ENCODE measurements at regions not wholly inside any gene's neighbourhood (a gene's known extent, or its start where the extent isn't known, plus 50 kb on each side); places are given as distances from the start of the nearest gene placed in this dataset.
A peak's percentile ranks its signal among the peaks of the same experiment; 100 is the strongest.

GRCh38 chr6:54019860-54020259 is 91.4 kb upstream of the MLIP start:
- H3K36me3 ChIP-seq (replicated peaks in 1 of 2; ENCODE audit: control insufficient read depth in 2 of 2, insufficient read depth in 2 of 2, low read length in 2 of 2): no peaks in the 10 kb centered on the region
- no peak overlapping the region for H2BK15ac ChIP-seq (ENCODE audit: low read length)
- H3K4ac ChIP-seq (ENCODE audit: low read length): no peak overlapping the region
- no peaks in the 10 kb centered on the region for H3K79me1 ChIP-seq (ENCODE audit: low read depth, low read length)
- no peak overlapping the region for H3K9ac ChIP-seq (ENCODE audit: low read depth, low read length, poor library complexity)
- no peak overlapping the region for H4K91ac ChIP-seq (ENCODE audit: low read depth, low read length, poor library complexity)
- no peak overlapping the region for H2AK5ac ChIP-seq (ENCODE audit: low read depth, low read length)
- no peak overlapping the region for H3K27ac ChIP-seq (replicated peaks; ENCODE audit: low read length)
- H3K23ac ChIP-seq (ENCODE audit: low read depth, low read length, poor library complexity): no peak overlapping the region
- H3K4me2 ChIP-seq (ENCODE audit: insufficient read depth, low read length, poor library complexity, severe bottlenecking): no peak overlapping the region
- no peak overlapping the region for H2AFZ ChIP-seq (ENCODE audit: low read length)
- no peaks in the 10 kb centered on the region for H3K4me1 ChIP-seq (ENCODE audit: control insufficient read depth in 2 of 2, insufficient read depth in 1 of 2, low read depth in 1 of 2, low read length in 2 of 2)
- no peak overlapping the region for H2BK120ac ChIP-seq (ENCODE audit: low read depth, low read length)
- no peak overlapping the region for H4K8ac ChIP-seq (ENCODE audit: low read depth, low read length)
- H2BK12ac ChIP-seq (ENCODE audit: low read length): no peak overlapping the region
- H3K14ac ChIP-seq (ENCODE audit: low read length): no peak overlapping the region
- no peak overlapping the region for H3K18ac ChIP-seq (ENCODE audit: low read length)
- H3K9me3 ChIP-seq (replicated peaks in 1 of 2; ENCODE audit: control insufficient read depth in 2 of 2, insufficient read depth in 1 of 2, low read depth in 1 of 2, low read length in 2 of 2): no peaks in the 10 kb centered on the region
- no peak overlapping the region for H2BK5ac ChIP-seq (ENCODE audit: low read length)
- DNase-seq (ENCODE audit: low spot score): no peak
- no peaks in the 10 kb centered on the region for H3K27me3 ChIP-seq (ENCODE audit: control insufficient read depth in 3 of 3, insufficient read depth in 3 of 3, low read depth in 1 of 3, low read length in 3 of 3)
- H3K4me3 ChIP-seq (ENCODE audit: low read length in 2 of 2): no peak overlapping the region

- H3K79me1 ChIP-seq (ENCODE audit: low read depth, low read length): no peaks in the 10 kb centered on the region
- H3K14ac ChIP-seq (ENCODE audit: low read length): no peak overlapping the region
- no peak overlapping the region for H2BK12ac ChIP-seq (ENCODE audit: low read length)
- no peak overlapping the region for H2BK120ac ChIP-seq (ENCODE audit: low read depth, low read length)
- DNase-seq (ENCODE audit: low spot score): no peak
- H4K91ac ChIP-seq (ENCODE audit: low read depth, low read length, poor library complexity): no peak overlapping the region
- no peak overlapping the region for H2AK5ac ChIP-seq (ENCODE audit: low read depth, low read length)
- H3K4me1 ChIP-seq (ENCODE audit: control insufficient read depth in 2 of 2, insufficient read depth in 1 of 2, low read depth in 1 of 2, low read length in 2 of 2): no peaks in the 10 kb centered on the region
- H3K23ac ChIP-seq (ENCODE audit: low read depth, low read length, poor library complexity): no peak overlapping the region
- no peaks in the 10 kb centered on the region for H3K27me3 ChIP-seq (ENCODE audit: control insufficient read depth in 3 of 3, insufficient read depth in 3 of 3, low read depth in 1 of 3, low read length in 3 of 3)
- no peak overlapping the region for H3K27ac ChIP-seq (replicated peaks; ENCODE audit: low read length)
- no peak overlapping the region for H4K8ac ChIP-seq (ENCODE audit: low read depth, low read length)
- H2BK5ac ChIP-seq (ENCODE audit: low read length): no peak overlapping the region
- H3K18ac ChIP-seq (ENCODE audit: low read length): no peak overlapping the region
- H3K4me3 ChIP-seq (ENCODE audit: low read length in 2 of 2): no peak overlapping the region
- no peak overlapping the region for H3K4me2 ChIP-seq (ENCODE audit: insufficient read depth, low read length, poor library complexity, severe bottlenecking)
- no peaks in the 10 kb centered on the region for H3K9me3 ChIP-seq (replicated peaks in 1 of 2; ENCODE audit: control insufficient read depth in 2 of 2, insufficient read depth in 1 of 2, low read depth in 1 of 2, low read length in 2 of 2)
- no peak overlapping the region for H3K9ac ChIP-seq (ENCODE audit: low read depth, low read length, poor library complexity)
- H2BK15ac ChIP-seq (ENCODE audit: low read length): no peak overlapping the region
- H3K36me3 ChIP-seq (replicated peaks in 1 of 2; ENCODE audit: control insufficient read depth in 2 of 2, insufficient read depth in 2 of 2, low read length in 2 of 2): no peaks in the 10 kb centered on the region
- H3K4ac ChIP-seq (ENCODE audit: low read length): no peak overlapping the region
- WGBS, 2 donors (ENCODE audit: extremely low coverage in 2 of 2, insufficient read length in 2 of 2, insufficient replicate concordance in 1 of 2): no CpG with 5 or more reads among the region's 3 CpGs
- H2AFZ ChIP-seq (ENCODE audit: low read length): no peak overlapping the region
These were observed 90.9 kb upstream of the MLIP start for GRCh38 chr6:54020334-54020733.

DNA sequence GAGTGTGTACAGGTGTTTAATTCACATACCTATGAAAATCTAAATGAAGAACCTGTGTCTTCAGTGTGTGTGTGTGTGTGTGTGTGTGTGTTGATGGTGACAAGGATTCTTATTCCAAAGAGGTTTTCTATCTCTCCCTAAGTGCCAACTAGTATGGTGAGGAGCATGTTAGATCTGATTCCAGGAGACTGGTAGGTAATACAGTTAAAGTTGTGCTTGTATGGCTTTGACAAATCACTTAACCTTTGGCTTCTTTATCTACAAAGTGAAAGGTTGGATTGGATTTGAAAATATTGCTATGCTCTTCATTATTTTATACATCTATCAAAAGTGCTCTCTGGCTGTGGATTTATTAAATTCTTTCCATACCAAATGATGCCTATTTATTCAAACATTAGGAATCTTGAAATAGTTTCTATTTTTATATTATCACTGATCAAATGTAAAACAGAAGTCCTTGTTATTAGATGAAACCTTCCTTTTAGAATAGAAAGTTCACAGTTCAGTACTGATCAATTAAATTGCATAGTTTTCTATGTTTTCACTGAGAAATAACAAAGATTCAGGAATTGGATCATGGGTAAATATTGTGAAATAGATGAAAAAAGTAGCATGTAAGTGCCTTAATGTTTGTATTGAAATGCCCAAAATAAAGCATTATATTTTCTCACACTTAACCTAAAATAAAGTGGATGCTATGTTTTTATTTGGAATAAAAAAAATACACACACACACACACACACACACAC is 84.4 kb upstream of the MLIP start:
- no peak overlapping the region for H2AK5ac ChIP-seq (ENCODE audit: low read depth, low read length)
- no peak overlapping the region for H4K8ac ChIP-seq (ENCODE audit: low read depth, low read length)
- H4K91ac ChIP-seq (ENCODE audit: low read depth, low read length, poor library complexity): no peak overlapping the region
- no peak overlapping the region for H3K23ac ChIP-seq (ENCODE audit: low read depth, low read length, poor library complexity)
- H3K9me3 ChIP-seq (replicated peaks in 1 of 2; ENCODE audit: control insufficient read depth in 2 of 2, insufficient read depth in 1 of 2, low read depth in 1 of 2, low read length in 2 of 2): no peaks in the 10 kb centered on the region
- H3K4ac ChIP-seq (ENCODE audit: low read length): no peak overlapping the region
- H2BK120ac ChIP-seq (ENCODE audit: low read depth, low read length): no peak overlapping the region
- H3K14ac ChIP-seq (ENCODE audit: low read length): no peak overlapping the region
- no peak overlapping the region for H3K27ac ChIP-seq (replicated peaks; ENCODE audit: low read length)
- no peak overlapping the region for H3K4me3 ChIP-seq (ENCODE audit: low read length in 2 of 2)
- H2AFZ ChIP-seq (ENCODE audit: low read length): no peak overlapping the region
- no peaks in the 10 kb centered on the region for H3K36me3 ChIP-seq (replicated peaks in 1 of 2; ENCODE audit: control insufficient read depth in 2 of 2, insufficient read depth in 2 of 2, low read length in 2 of 2)
- no peak overlapping the region for H3K18ac ChIP-seq (ENCODE audit: low read length)
- H2BK12ac ChIP-seq (ENCODE audit: low read length): no peak overlapping the region
- no peak overlapping the region for H3K9ac ChIP-seq (ENCODE audit: low read depth, low read length, poor library complexity)
- H3K79me1 ChIP-seq (ENCODE audit: low read depth, low read length): no peaks in the 10 kb centered on the region
- no peaks in the 10 kb centered on the region for H3K4me1 ChIP-seq (ENCODE audit: control insufficient read depth in 2 of 2, insufficient read depth in 1 of 2, low read depth in 1 of 2, low read length in 2 of 2)
- no peak for DNase-seq (ENCODE audit: low spot score)
- H3K27me3 ChIP-seq (ENCODE audit: control insufficient read depth in 3 of 3, insufficient read depth in 3 of 3, low read depth in 1 of 3, low read length in 3 of 3): no peaks in the 10 kb centered on the region
- no peak overlapping the region for H3K4me2 ChIP-seq (ENCODE audit: insufficient read depth, low read length, poor library complexity, severe bottlenecking)
- no peak overlapping the region for H2BK5ac ChIP-seq (ENCODE audit: low read length)
- no peak overlapping the region for H2BK15ac ChIP-seq (ENCODE audit: low read length)

GRCh38 chr6:54028170-54028569 is 83.1 kb upstream of the MLIP start:
- Histone ChIP-seq H3K14ac (ENCODE audit: low read length) (no peak overlapping the region), H2BK5ac (ENCODE audit: low read length) (no peak overlapping the region), H3K27me3 (ENCODE audit: control insufficient read depth in 3 of 3, insufficient read depth in 3 of 3, low read depth in 1 of 3, low read length in 3 of 3) (no peaks in the 10 kb centered on the region), H3K18ac (ENCODE audit: low read length) (no peak overlapping the region), H2AFZ (ENCODE audit: low read length) (peak overlapping the region; percentile 42), H3K4me3 (ENCODE audit: low read length in 2 of 2) (no peak overlapping the region), H3K79me1 (ENCODE audit: low read depth, low read length) (no peaks in the 10 kb centered on the region), H3K27ac (replicated peaks; ENCODE audit: low read length) (no peak overlapping the region), H2BK12ac (ENCODE audit: low read length) (no peak overlapping the region), H3K9me3 (replicated peaks in 1 of 2; ENCODE audit: control insufficient read depth in 2 of 2, insufficient read depth in 1 of 2, low read depth in 1 of 2, low read length in 2 of 2) (no peaks in the 10 kb centered on the region), H2BK15ac (ENCODE audit: low read length) (no peak overlapping the region), H2AK5ac (ENCODE audit: low read depth, low read length) (no peak overlapping the region), H2BK120ac (ENCODE audit: low read depth, low read length) (no peak overlapping the region), H4K91ac (ENCODE audit: low read depth, low read length, poor library complexity) (no peak overlapping the region), H3K4ac (ENCODE audit: low read length) (no peak overlapping the region), H3K4me2 (ENCODE audit: insufficient read depth, low read length, poor library complexity, severe bottlenecking) (no peak overlapping the region), H3K23ac (ENCODE audit: low read depth, low read length, poor library complexity) (no peak overlapping the region), H3K9ac (ENCODE audit: low read depth, low read length, poor library complexity) (no peak overlapping the region), H4K8ac (ENCODE audit: low read depth, low read length) (no peak overlapping the region), H3K4me1 (ENCODE audit: control insufficient read depth in 2 of 2, insufficient read depth in 1 of 2, low read depth in 1 of 2, low read length in 2 of 2) (no peaks in the 10 kb centered on the region), H3K36me3 (replicated peaks in 1 of 2; ENCODE audit: control insufficient read depth in 2 of 2, insufficient read depth in 2 of 2, low read length in 2 of 2) (no peaks in the 10 kb centered on the region)
- no CpG with 5 or more reads among the region's 3 CpGs for WGBS, 2 donors (ENCODE audit: extremely low coverage in 2 of 2, insufficient read length in 2 of 2, insufficient replicate concordance in 1 of 2)
- no peak for DNase-seq (ENCODE audit: low spot score)
